Spinal cord (tissue), 9 donors: ENCODE measurements at regions not wholly inside any gene's neighbourhood (a gene's known extent, or its start where the extent isn't known, plus 50 kb on each side); places are given as distances from the start of the nearest gene placed in this dataset.
"Not testable (repeated sequence)": the region's sequence is repeated elsewhere in the genome, so short reads cannot be mapped to it uniquely, and the experiment has no call there.

Source experiments
- DNase-seq, 6 donors: peaks; one replicate each; pipeline versions ENCODE4 v3.0.0 to v3.0.0-alpha.2; 2013 to 2015; ENCODE audit warnings: low spot score in 6 of 6, low read depth in 4 of 6
- H3K27ac ChIP-seq: one replicate; pipeline ENCODE4 v1.5.1; 2013; ENCODE audit warnings: low read depth, low read length, control low read depth
- H3K27me3 ChIP-seq: one replicate; pipeline ENCODE4 v1.6.1; 2013; ENCODE audit warnings: low read length; ENCODE audit not compliant: control insufficient read depth, insufficient read depth
- H3K36me3 ChIP-seq: one replicate; pipeline ENCODE4 v1.6.1; 2013; ENCODE audit warnings: low read length; ENCODE audit not compliant: control insufficient read depth, insufficient read depth
- H3K4me1 ChIP-seq: one replicate; pipeline ENCODE4 v1.6.1; 2013; ENCODE audit warnings: low read length; ENCODE audit not compliant: control insufficient read depth, insufficient read depth
- H3K4me3 ChIP-seq: one replicate; pipeline ENCODE4 v1.5.1; 2013; ENCODE audit warnings: low read depth, low read length, control low read depth
- H3K9me3 ChIP-seq: one replicate; pipeline ENCODE4 v1.6.1; 2013; ENCODE audit warnings: low read length; ENCODE audit not compliant: control insufficient read depth, insufficient read depth
- WGBS: methylation state at CpG from one replicate; pipeline ENCODE4 v1.1.5; 2013; ENCODE audit warnings: missing lambda C conversion rate; ENCODE audit not compliant: insufficient coverage; 5-methylcytosine and 5-hydroxymethylcytosine counted together
- donor health status: healthy.

GRCh38 chr2:64249426-64249825 lies 105.2 kb upstream of the PELI1 start:
- Histone ChIP-seq H3K27ac (no peak overlapping the region), H3K36me3 (no peaks in the 10 kb centered on the region), H3K27me3 (no peaks in the 10 kb centered on the region), H3K4me3 (no peak overlapping the region), H3K9me3 (no peaks in the 10 kb centered on the region), H3K4me1 (no peaks in the 10 kb centered on the region)
- WGBS, result 94% methylated on average over 2 of the region's 3 CpGs
- DNase-seq, result no peak

GRCh38 chr2:64250063-64250462 lies 105.8 kb upstream of the PELI1 start:
- no peaks in the 10 kb centered on the region for H3K27me3 ChIP-seq
- no peaks in the 10 kb centered on the region for H3K4me1 ChIP-seq
- no peaks in the 10 kb centered on the region for H3K36me3 ChIP-seq
- no peak overlapping the region for H3K4me3 ChIP-seq
- H3K27ac ChIP-seq, result no peak overlapping the region
- DNase-seq, result no peak
- WGBS, result 100% methylated on average over 2 of the region's 2 CpGs
- no peaks in the 10 kb centered on the region for H3K9me3 ChIP-seq

GRCh38 chr2:64250751-64251423 lies 106.7 kb upstream of the PELI1 start:
- no peaks in the 10 kb centered on the region for H3K27me3 ChIP-seq
- peak in 1 of 6 donors; percentile 60 for DNase-seq
- no peaks in the 10 kb centered on the region for H3K4me1 ChIP-seq
- no peaks in the 10 kb centered on the region for H3K36me3 ChIP-seq
- 100% methylated on average over 1 of the region's 7 CpGs for WGBS
- no peak overlapping the region for H3K27ac ChIP-seq
- H3K4me3 ChIP-seq, result no peak overlapping the region
- no peaks in the 10 kb centered on the region for H3K9me3 ChIP-seq

- Histone ChIP-seq H3K4me3 (no peak overlapping the region), H3K27me3 (no peaks in the 10 kb centered on the region), H3K27ac (no peak overlapping the region), H3K9me3 (no peaks in the 10 kb centered on the region), H3K36me3 (no peaks in the 10 kb centered on the region), H3K4me1 (no peaks in the 10 kb centered on the region)
- DNase-seq, result no peak
- 13% methylated on average over 1 of the region's 5 CpGs for WGBS
Observed at GRCh38 chr2:64251497-64252250, 107.5 kb upstream of the PELI1 start.

- not testable (repeated sequence) for H3K4me1 ChIP-seq, H3K4me3 ChIP-seq, H3K27me3 ChIP-seq, H3K36me3 ChIP-seq, DNase-seq, H3K27ac ChIP-seq, H3K9me3 ChIP-seq
- 86% methylated on average over 3 of the region's 11 CpGs for whole genome bisulfite sequencing
Observed at GRCh38 chr2:64252251-64252978, 108.2 kb upstream of the PELI1 start.

GRCh38 chr2:64253421-64253820 lies 109.2 kb upstream of the PELI1 start:
- not testable (repeated sequence) for H3K36me3 ChIP-seq, H3K4me3 ChIP-seq, DNase-seq, H3K27ac ChIP-seq, H3K9me3 ChIP-seq, H3K27me3 ChIP-seq, H3K4me1 ChIP-seq
- 83% methylated on average over 1 of the region's 9 CpGs for WGBS

- 80% methylated on average over 1 of the region's 5 CpGs for WGBS
- no peak overlapping the region for H3K27ac ChIP-seq
- DNase-seq, result peak in 1 of 6 donors; percentile 26
Observed at GRCh38 chr2:64258566-64258965, 114.3 kb upstream of the PELI1 start.

GRCh38 chr2:64259312-64259711 lies 115.1 kb upstream of the PELI1 start:
- Histone ChIP-seq H3K36me3 (no peaks in the 10 kb centered on the region), H3K4me1 (peaks cover 9% of the 10 kb centered on the region), H3K9me3 (no peaks in the 10 kb centered on the region), H3K4me3 (no peak overlapping the region), H3K27ac (peak overlapping the region; percentile 4), H3K27me3 (no peaks in the 10 kb centered on the region)
- no CpG with 5 or more reads among the region's 2 CpGs for WGBS
- peak in 4 of 6 donors; percentile 32 to 93 (median 60) for DNase-seq

More at GRCh38 chr2:64258566-64258965, 114.3 kb upstream of the PELI1 start:
- Histone ChIP-seq H3K4me1 (peaks cover 9% of the 10 kb centered on the region), H3K4me3 (no peak overlapping the region), H3K27me3 (no peaks in the 10 kb centered on the region), H3K9me3 (no peaks in the 10 kb centered on the region), H3K36me3 (no peaks in the 10 kb centered on the region)

GRCh38 chr2:64260093-64260803 lies 116.0 kb upstream of the PELI1 start:
- Histone ChIP-seq H3K27ac (peak overlapping the region; percentile 17), H3K27me3 (no peaks in the 10 kb centered on the region), H3K4me1 (peaks cover 13% of the 10 kb centered on the region), H3K36me3 (no peaks in the 10 kb centered on the region), H3K4me3 (no peak overlapping the region), H3K9me3 (no peaks in the 10 kb centered on the region)
- DNase-seq, result no peak
- 100% methylated on average over 1 of the region's 6 CpGs for WGBS
